HepG2 (cell line): ENCODE measurements at regions not wholly inside any gene's neighbourhood (a gene's known extent, or its start where the extent isn't known, plus 50 kb on each side); places are given as distances from the start of the nearest gene placed in this dataset.
A peak's percentile ranks its signal among the peaks of the same experiment; 100 is the strongest.

Experiments
- ETV6 ChIP-seq: sonication (generic); formaldehyde crosslinking; conservative IDR thresholded peaks from 2 replicates; pipeline ENCODE4 v1.4.0; 2020; ENCODE audit warnings: missing genetic modification reagents
- EZH2 ChIP-seq: conservative IDR thresholded peaks from 2 replicates; pipeline ENCODE4 v1.6.1; 2012; ENCODE audit warnings: mild to moderate bottlenecking, low read depth, low read length, moderate library complexity
- HNF1A ChIP-seq, 2 experiments: sonication (generic) in 1 of 2; formaldehyde crosslinking in 1 of 2; IDR thresholded peaks; 2 replicates each; pipeline versions ENCODE4 v1.4.0 to v1.6.1; 2016 to 2020; ENCODE audit warnings: borderline replicate concordance in 1 of 2, low read depth in 1 of 2, mild to moderate bottlenecking in 1 of 2, missing genetic modification reagents in 1 of 2
- NKX3-1 ChIP-seq: sonication (generic); formaldehyde crosslinking; IDR thresholded peaks from 2 replicates; pipeline ENCODE4 v1.5.0; 2020; ENCODE audit warnings: missing genetic modification reagents
- NR2F6 ChIP-seq, 2 experiments: IDR thresholded peaks; 2 replicates each; pipeline ENCODE4 v1.6.1; 2016; ENCODE audit warnings: antibody characterized with exemption in 1 of 2, mild to moderate bottlenecking in 1 of 2
- RARA ChIP-seq: IDR thresholded peaks from 2 replicates; pipeline ENCODE4 v1.6.1; 2016; ENCODE audit warnings: missing genetic modification reagents, missing compliant biosample characterization
- SIX4 ChIP-seq: sonication (generic); formaldehyde crosslinking; IDR thresholded peaks from 2 replicates; pipeline ENCODE4 v1.4.0; 2020; ENCODE audit warnings: missing genetic modification reagents
- STAG1 ChIP-seq: sonication (generic); formaldehyde crosslinking; IDR thresholded peaks from 2 replicates; pipeline ENCODE4 v1.4.0; 2020; ENCODE audit warnings: missing genetic modification reagents
- ZFP1 ChIP-seq: IDR thresholded peaks from 2 replicates; pipeline ENCODE4 v1.6.1; 2016
- ZFYVE20 ChIP-seq: sonication (generic); formaldehyde crosslinking; IDR thresholded peaks from 2 replicates; pipeline ENCODE4 v1.8.0; 2023; ENCODE audit warnings: low read depth, mild to moderate bottlenecking, moderate library complexity, missing genetic modification reagents, borderline replicate concordance
- ZNF235 ChIP-seq: sonication (generic); formaldehyde crosslinking; IDR thresholded peaks from 2 replicates; pipeline ENCODE4 v1.8.1; 2023; ENCODE audit warnings: mild to moderate bottlenecking, missing genetic modification reagents, borderline replicate concordance
- ZNF326 ChIP-seq: sonication (generic); formaldehyde crosslinking; IDR thresholded peaks from 2 replicates; pipeline ENCODE4 v1.4.0; 2020; ENCODE audit warnings: missing genetic modification reagents, borderline replicate concordance
- ZNF33B ChIP-seq: sonication (generic); formaldehyde crosslinking; IDR thresholded peaks from 2 replicates; pipeline ENCODE4 v1.5.1; 2020; ENCODE audit warnings: mild to moderate bottlenecking, missing genetic modification reagents
- ZNF430 ChIP-seq: sonication (generic); formaldehyde crosslinking; IDR thresholded peaks from 2 replicates; pipeline ENCODE4 v1.9.0; 2021; ENCODE audit warnings: mild to moderate bottlenecking, missing genetic modification reagents
- TF ChIP-seq, protein P1 (sequence below): sonication (generic); formaldehyde crosslinking; IDR thresholded peaks from one replicate; pipeline ENCODE4 v1.5.1; 2020; ENCODE audit warnings: mild to moderate bottlenecking, missing genetic modification reagents; ENCODE audit errors: not compliant biosample characterization
- TF ChIP-seq, protein P2 (sequence below): sonication (generic); formaldehyde crosslinking; conservative IDR thresholded peaks from 2 replicates; pipeline ENCODE4 v1.4.0; 2020; ENCODE audit warnings: missing genetic modification reagents

DNA sequence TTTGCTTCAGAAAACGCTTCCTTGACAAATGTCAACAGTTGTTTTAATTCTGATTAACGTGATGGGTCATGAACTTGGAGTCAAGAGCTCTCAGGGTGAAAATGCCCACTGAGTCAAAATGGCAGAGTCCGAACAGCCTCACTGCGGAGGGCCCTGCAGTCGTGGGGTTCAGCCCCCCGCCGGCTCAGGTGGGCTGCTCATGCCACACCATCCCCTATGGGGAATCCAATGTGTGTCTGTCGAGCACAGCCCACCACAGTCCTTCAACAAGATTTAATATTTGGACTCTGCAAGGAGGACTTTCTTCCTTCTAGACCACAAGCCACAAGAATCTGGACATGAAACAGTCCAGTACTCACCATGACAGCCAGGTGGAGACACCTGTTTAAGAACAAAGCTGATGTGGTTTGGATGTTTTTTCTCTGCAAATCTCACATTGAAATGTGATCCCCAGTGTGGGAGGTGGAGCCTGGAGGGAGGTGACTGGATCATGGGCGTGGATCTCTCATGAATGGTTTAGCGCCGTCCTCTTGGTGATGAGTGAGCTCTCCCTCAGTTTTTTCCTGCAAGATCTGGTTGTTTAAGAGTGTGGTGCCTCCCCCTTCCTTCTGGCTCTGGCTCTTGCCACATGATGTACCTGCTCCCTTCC lies 201.0 kb downstream of the NDUFA10 start (continued):
- TF ChIP-seq HNF1A (IDR thresholded peaks at IDR 0.05; ENCODE audit: low read depth) (no peak), HNF1A (CRISPR knock-in tag; IDR thresholded peaks at IDR 0.05; ENCODE audit: borderline replicate concordance) (no peak), ZNF33B (CRISPR knock-in tag) (no peak), RARA (CRISPR knock-in tag) (no peak), EZH2 (no peak), ZNF326 (CRISPR knock-in tag) (no peak), NR2F6 (IDR thresholded peaks at IDR 0.05) (no peak), NR2F6 (CRISPR knock-in tag; IDR thresholded peaks at IDR 0.05) (no peak), NKX3-1 (CRISPR knock-in tag) (no peak), ZFP1 (CRISPR knock-in tag) (no peak), ZNF235 (CRISPR knock-in tag) (no peak), SIX4 (CRISPR knock-in tag) (peak; percentile 39; the same call in 1 of the 2 replicates), ZFYVE20 (CRISPR knock-in tag) (no peak), ZNF430 (CRISPR knock-in tag) (no peak), STAG1 (peak; percentile 55), ETV6 (CRISPR knock-in tag) (no peak)
- TF ChIP-seq, protein P1, sequence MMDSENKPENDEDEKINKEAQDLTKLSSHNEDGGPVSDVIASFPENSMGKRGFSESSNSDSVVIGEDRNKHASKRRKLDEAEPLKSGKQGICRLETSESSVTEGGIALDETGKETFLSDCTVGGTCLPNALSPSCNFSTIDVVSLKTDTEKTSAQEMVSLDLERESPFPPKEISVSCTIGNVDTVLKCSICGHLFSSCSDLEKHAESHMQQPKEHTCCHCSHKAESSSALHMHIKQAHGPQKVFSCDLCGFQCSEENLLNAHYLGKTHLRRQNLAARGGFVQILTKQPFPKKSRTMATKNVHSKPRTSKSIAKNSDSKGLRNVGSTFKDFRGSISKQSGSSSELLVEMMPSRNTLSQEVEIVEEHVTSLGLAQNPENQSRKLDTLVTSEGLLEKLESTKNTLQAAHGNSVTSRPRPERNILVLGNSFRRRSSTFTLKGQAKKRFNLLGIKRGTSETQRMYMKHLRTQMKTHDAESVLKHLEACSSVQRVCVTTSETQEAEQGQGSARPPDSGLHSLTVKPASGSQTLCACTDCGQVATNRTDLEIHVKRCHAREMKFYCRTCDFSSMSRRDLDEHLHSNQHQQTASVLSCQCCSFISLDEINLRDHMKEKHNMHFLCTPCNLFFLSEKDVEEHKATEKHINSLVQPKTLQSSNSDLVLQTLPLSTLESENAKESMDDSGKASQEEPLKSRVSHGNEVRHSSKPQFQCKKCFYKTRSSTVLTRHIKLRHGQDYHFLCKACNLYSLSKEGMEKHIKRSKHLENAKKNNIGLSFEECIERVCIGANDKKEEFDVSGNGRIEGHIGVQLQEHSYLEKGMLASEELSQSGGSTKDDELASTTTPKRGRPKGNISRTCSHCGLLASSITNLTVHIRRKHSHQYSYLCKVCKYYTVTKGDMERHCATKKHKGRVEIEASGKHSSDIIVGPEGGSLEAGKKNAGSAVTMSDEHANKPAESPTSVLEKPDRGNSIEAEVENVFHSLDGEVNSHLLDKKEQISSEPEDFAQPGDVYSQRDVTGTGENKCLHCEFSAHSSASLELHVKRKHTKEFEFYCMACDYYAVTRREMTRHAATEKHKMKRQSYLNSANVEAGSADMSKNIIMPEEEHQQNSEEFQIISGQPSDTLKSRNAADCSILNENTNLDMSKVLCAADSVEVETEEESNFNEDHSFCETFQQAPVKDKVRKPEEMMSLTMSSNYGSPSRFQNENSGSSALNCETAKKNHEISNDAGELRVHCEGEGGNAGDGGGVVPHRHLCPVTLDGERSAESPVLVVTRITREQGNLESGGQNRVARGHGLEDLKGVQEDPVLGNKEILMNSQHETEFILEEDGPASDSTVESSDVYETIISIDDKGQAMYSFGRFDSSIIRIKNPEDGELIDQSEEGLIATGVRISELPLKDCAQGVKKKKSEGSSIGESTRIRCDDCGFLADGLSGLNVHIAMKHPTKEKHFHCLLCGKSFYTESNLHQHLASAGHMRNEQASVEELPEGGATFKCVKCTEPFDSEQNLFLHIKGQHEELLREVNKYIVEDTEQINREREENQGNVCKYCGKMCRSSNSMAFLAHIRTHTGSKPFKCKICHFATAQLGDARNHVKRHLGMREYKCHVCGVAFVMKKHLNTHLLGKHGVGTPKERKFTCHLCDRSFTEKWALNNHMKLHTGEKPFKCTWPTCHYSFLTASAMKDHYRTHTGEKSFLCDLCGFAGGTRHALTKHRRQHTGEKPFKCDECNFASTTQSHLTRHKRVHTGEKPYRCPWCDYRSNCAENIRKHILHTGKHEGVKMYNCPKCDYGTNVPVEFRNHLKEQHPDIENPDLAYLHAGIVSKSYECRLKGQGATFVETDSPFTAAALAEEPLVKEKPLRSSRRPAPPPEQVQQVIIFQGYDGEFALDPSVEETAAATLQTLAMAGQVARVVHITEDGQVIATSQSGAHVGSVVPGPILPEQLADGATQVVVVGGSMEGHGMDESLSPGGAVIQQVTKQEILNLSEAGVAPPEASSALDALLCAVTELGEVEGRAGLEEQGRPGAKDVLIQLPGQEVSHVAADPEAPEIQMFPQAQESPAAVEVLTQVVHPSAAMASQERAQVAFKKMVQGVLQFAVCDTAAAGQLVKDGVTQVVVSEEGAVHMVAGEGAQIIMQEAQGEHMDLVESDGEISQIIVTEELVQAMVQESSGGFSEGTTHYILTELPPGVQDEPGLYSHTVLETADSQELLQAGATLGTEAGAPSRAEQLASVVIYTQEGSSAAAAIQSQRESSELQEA: no peak
- TF ChIP-seq, protein P2, sequence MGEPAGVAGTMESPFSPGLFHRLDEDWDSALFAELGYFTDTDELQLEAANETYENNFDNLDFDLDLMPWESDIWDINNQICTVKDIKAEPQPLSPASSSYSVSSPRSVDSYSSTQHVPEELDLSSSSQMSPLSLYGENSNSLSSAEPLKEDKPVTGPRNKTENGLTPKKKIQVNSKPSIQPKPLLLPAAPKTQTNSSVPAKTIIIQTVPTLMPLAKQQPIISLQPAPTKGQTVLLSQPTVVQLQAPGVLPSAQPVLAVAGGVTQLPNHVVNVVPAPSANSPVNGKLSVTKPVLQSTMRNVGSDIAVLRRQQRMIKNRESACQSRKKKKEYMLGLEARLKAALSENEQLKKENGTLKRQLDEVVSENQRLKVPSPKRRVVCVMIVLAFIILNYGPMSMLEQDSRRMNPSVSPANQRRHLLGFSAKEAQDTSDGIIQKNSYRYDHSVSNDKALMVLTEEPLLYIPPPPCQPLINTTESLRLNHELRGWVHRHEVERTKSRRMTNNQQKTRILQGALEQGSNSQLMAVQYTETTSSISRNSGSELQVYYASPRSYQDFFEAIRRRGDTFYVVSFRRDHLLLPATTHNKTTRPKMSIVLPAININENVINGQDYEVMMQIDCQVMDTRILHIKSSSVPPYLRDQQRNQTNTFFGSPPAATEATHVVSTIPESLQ: no peak
